Stimulated activated CD4-positive, alpha-beta T cell treated with anti-CD3 and anti-CD28 coated beads, TNF-alpha, amount 100 ng/mL, for 24 hours (primary cell): ENCODE measurements at regions not wholly inside any gene's neighbourhood (a gene's known extent, or its start where the extent isn't known, plus 50 kb on each side); places are given as distances from the start of the nearest gene placed in this dataset.
"Not testable (repeated sequence)": the region's sequence is repeated elsewhere in the genome, so short reads cannot be mapped to it uniquely, and the experiment has no call there.

Experiments
- DNase-seq, 3 experiments: peaks; one replicate each; pipeline ENCODE4 v3.0.0-alpha.2; 2020; ENCODE audit warnings: low read depth in 3 of 3

- no peak for DNase-seq
Measured at GRCh38 chr5:66413931-66414330, 182.3 kb upstream of the MAST4 start.

- no peak for DNase-seq
Measured at GRCh38 chr5:66415208-66415607, 181.0 kb upstream of the MAST4 start.

- no peak for DNase-seq
Measured at GRCh38 chr5:66416698-66417097, 179.5 kb upstream of the MAST4 start.

GRCh38 chr5:66417781-66418180, 178.4 kb upstream of the MAST4 start:
- no peak for DNase-seq

GRCh38 chr5:66423484-66423883, 172.7 kb upstream of the MAST4 start:
- no peak for DNase-seq

- no peak for DNase-seq
Measured at GRCh38 chr5:66425842-66426241, 170.4 kb upstream of the MAST4 start.

- no peak for DNase-seq
Measured at GRCh38 chr5:66426259-66427138, 169.7 kb upstream of the MAST4 start.

- no peak for DNase-seq
Measured at GRCh38 chr5:66427139-66427442, 169.1 kb upstream of the MAST4 start.

GRCh38 chr5:66436721-66437120, 159.5 kb upstream of the MAST4 start:
- DNase-seq, result no peak

- DNase-seq, result no peak
Measured at GRCh38 chr5:66438087-66438486, 158.1 kb upstream of the MAST4 start.

GRCh38 chr5:66438696-66439095, 157.5 kb upstream of the MAST4 start:
- DNase-seq, result no peak

- peak in 1 of 3 experiments; percentile 23 for DNase-seq
Measured at GRCh38 chr5:66440202-66440680, 156.0 kb upstream of the MAST4 start.

GRCh38 chr5:66441351-66441750, 154.8 kb upstream of the MAST4 start:
- DNase-seq, result no peak

- no peak for DNase-seq
Measured at GRCh38 chr5:66442951-66443445, 153.2 kb upstream of the MAST4 start.

- DNase-seq, result no peak
Measured at GRCh38 chr5:66443462-66444130, 152.6 kb upstream of the MAST4 start.

- DNase-seq, result not testable (repeated sequence)
Measured at GRCh38 chr5:66448070-66448469, 148.1 kb upstream of the MAST4 start.

- no peak for DNase-seq
Measured at GRCh38 chr5:66450237-66450636, 146.0 kb upstream of the MAST4 start.

- DNase-seq, result no peak
Measured at GRCh38 chr5:66450988-66451387, 145.2 kb upstream of the MAST4 start.

- DNase-seq, result no peak
Measured at GRCh38 chr5:66452109-66452508, 144.1 kb upstream of the MAST4 start.

GRCh38 chr5:66454186-66455078, 141.8 kb upstream of the MAST4 start:
- no peak for DNase-seq

- DNase-seq, result no peak
Measured at GRCh38 chr5:66459728-66460127, 136.5 kb upstream of the MAST4 start.

GRCh38 chr5:66467564-66467963, 128.6 kb upstream of the MAST4 start:
- DNase-seq, result no peak
